ENCODE measurements at regions not wholly inside any gene's neighbourhood (a gene's known extent, or its start where the extent isn't known, plus 50 kb on each side); places are given as distances from the start of the nearest gene placed in this dataset.

GRCh38 chr2:23145460-23145859, 239.5 kb upstream of the KLHL29 start:
- TF ChIP-seq, protein P1, sequence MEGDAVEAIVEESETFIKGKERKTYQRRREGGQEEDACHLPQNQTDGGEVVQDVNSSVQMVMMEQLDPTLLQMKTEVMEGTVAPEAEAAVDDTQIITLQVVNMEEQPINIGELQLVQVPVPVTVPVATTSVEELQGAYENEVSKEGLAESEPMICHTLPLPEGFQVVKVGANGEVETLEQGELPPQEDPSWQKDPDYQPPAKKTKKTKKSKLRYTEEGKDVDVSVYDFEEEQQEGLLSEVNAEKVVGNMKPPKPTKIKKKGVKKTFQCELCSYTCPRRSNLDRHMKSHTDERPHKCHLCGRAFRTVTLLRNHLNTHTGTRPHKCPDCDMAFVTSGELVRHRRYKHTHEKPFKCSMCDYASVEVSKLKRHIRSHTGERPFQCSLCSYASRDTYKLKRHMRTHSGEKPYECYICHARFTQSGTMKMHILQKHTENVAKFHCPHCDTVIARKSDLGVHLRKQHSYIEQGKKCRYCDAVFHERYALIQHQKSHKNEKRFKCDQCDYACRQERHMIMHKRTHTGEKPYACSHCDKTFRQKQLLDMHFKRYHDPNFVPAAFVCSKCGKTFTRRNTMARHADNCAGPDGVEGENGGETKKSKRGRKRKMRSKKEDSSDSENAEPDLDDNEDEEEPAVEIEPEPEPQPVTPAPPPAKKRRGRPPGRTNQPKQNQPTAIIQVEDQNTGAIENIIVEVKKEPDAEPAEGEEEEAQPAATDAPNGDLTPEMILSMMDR (IDR thresholded peaks at IDR 0.05): no peak
- TF ChIP-seq POLR2A (IDR thresholded peaks at IDR 0.05): no peak
